Skeletal muscle satellite cell (primary cell): ENCODE measurements at regions not wholly inside any gene's neighbourhood (a gene's known extent, or its start where the extent isn't known, plus 50 kb on each side); places are given as distances from the start of the nearest gene placed in this dataset. TPM values are rescaled to one million over a fixed set of nuclear protein-coding genes. Genes with fewer than 3 reads are reported as not detected.
"Not testable (repeated sequence)": the region's sequence is repeated elsewhere in the genome, so short reads cannot be mapped to it uniquely, and the experiment has no call there.

Source experiments
- H3K27me3 ChIP-seq: 2 replicates; pipeline ENCODE4 v1.7.0; 2013; ENCODE audit warnings: low read length; ENCODE audit not compliant: control insufficient read depth, insufficient read depth
- H3K36me3 ChIP-seq: 2 replicates; pipeline ENCODE4 v1.7.0; 2013; ENCODE audit warnings: mild to moderate bottlenecking, control low read depth, low read length; ENCODE audit not compliant: insufficient read depth
- H3K4me1 ChIP-seq: 2 replicates; pipeline ENCODE4 v1.7.0; 2013; ENCODE audit warnings: low read length; ENCODE audit not compliant: control insufficient read depth, insufficient read depth
- H3K4me2 ChIP-seq: 2 replicates; pipeline ENCODE4 v1.7.0; 2013; ENCODE audit warnings: mild to moderate bottlenecking, low read length
- H3K4me3 ChIP-seq: 2 replicates; pipeline ENCODE4 v1.7.0; 2013; ENCODE audit warnings: low read length
- H3K9ac ChIP-seq: 2 replicates; pipeline ENCODE4 v1.7.0; 2013; ENCODE audit warnings: mild to moderate bottlenecking, low read depth, low read length, moderate library complexity
- H3K9me3 ChIP-seq: replicated peaks from 2 replicates; pipeline ENCODE4 v1.7.0; 2013; ENCODE audit warnings: mild to moderate bottlenecking, control low read depth, low read length
- small RNA-seq: library from RNA; depleted of rRNA; stranded (forward); fragments of <200 nt; gene quantifications from one replicate; pipeline ENCODE3, GENCODE V24; 2012

DNA sequence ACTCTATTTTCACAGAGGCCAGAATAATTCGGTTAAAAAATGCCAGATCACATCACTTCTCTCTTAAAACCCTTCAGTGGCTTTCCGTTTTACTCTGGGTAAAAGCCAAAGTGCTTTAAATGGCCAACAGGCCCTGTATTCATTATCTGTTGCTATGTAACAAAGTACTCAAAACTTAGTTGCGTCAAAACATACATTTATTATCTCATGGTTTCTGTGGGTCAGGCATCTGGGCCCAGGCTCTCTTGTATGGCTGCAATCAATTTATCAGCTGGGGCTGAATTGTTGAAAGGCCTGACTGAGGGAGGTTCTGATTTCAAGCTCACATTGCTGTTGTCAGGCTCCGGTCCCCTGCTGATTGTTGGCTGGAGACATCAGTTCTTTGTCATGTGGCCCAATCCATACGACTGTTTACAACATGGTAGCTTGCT is 72.7 kb upstream of the H2AZ1 start:
- H3K36me3 ChIP-seq = no peaks in the 10 kb centered on the region
- no peak overlapping the region for H3K4me3 ChIP-seq
- H3K27me3 ChIP-seq = no peaks in the 10 kb centered on the region
- H3K9ac ChIP-seq = no peak overlapping the region
- H3K4me1 ChIP-seq = peaks cover 5% of the 10 kb centered on the region
- no peak overlapping the region for H3K4me2 ChIP-seq
- no peaks in the 10 kb centered on the region for H3K9me3 ChIP-seq

DNA sequence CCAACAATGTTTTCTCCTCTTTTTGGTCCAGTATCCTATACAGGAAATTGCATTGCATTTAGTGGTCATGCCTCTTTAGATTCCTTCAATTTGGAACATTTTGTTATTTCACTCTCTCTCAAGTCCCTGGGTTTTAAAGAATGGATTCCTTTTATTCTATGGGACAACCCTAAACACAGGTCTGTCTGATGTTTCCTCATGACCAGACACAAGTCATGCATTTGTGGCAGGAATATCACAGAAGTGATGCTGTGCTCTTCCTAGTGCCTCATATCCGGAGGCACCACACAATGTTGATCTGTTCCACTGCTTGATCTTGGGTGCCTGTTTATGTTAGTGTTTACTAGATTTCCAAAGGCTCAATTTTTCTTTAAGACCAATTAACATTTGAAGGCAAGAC is 69.7 kb upstream of the H2AZ1 start:
- peaks cover 5% of the 10 kb centered on the region for H3K4me1 ChIP-seq
- no peak overlapping the region for H3K4me3 ChIP-seq
- no peak overlapping the region for H3K4me2 ChIP-seq
- no peak overlapping the region for H3K9ac ChIP-seq
- H3K9me3 ChIP-seq = no peaks in the 10 kb centered on the region
- H3K36me3 ChIP-seq = no peaks in the 10 kb centered on the region
- H3K27me3 ChIP-seq = no peaks in the 10 kb centered on the region

DNA sequence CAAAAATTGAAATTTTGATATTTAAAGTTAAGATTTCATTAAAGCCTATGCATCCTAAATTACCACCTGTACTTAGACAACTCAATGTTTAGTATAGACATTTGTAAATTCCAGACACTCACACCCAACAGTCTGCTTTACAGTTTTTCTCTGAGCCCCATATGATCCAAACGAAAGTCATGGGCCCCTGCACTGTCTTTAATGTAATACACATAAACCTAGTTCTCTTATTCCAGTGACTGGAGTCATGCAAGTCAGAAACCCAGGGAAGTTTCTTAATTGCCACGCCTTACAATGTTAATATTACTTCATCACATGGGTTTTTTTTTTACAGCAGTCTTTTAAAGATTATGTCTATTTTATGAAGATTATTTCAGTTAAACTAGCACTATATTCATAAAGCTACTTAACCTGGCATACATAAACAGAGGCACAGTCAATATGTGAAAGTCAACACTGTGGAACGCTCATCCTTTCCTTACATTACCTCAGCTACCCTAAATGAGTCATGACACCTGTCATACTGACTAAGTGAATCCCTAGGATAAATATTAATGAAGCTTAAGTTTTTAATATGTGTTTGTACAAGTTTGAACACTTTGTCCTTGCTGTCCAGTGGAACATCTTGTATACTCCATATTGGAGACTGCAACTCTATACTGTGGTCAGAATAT is 67.7 kb upstream of the H2AZ1 start:
- no peak overlapping the region for H3K4me2 ChIP-seq
- H3K27me3 ChIP-seq = no peaks in the 10 kb centered on the region

DNA sequence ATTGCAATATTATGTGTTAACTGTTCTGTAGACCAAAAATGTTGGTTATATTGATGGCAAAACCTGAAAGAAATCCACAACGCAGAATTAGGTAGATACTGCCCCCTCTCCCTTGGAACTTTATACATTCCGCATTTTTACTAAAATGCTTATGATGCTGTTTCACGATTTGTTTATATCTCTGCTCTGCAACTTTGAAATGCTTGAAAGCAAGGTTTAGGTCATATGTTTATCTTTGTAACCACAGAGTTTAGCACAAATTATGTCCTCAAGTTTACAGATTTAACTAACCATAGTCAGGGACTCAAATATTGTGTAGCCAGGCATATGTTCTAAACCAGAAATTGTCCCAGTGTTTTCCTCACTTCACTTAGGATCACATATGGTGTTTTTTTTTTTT is 66.1 kb upstream of the H2AZ1 start:
- H3K4me1 ChIP-seq = peaks cover 5% of the 10 kb centered on the region

More for the DNA sequence above, 67.7 kb upstream of the H2AZ1 start:
- no peak overlapping the region for H3K9ac ChIP-seq
- H3K4me1 ChIP-seq = peaks cover 5% of the 10 kb centered on the region
- no peak overlapping the region for H3K4me3 ChIP-seq
- H3K36me3 ChIP-seq = no peaks in the 10 kb centered on the region
- no peaks in the 10 kb centered on the region for H3K9me3 ChIP-seq

DNA sequence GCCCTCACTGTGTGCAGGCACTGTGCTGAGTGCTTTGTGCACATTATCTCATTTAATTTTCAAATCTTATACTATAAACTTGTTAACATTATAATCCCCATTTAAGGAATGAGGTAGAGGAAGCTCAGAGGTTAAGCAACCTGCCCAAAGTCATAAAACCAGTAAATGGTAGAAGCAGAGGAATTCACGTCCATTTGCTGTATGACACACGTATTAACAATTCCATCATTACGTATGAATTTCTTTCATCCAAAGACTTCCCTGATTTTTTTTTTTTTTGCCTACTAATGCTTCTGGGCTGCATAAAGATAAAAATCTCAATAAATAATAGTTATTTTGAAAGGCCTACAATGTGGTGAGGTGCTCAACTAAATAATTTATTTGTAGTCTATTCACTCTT is 64.5 kb upstream of the H2AZ1 start:
- Histone ChIP-seq H3K4me2 (no peak overlapping the region), H3K9ac (no peak overlapping the region), H3K27me3 (no peaks in the 10 kb centered on the region), H3K9me3 (no peaks in the 10 kb centered on the region), H3K36me3 (no peaks in the 10 kb centered on the region), H3K4me1 (peaks cover 5% of the 10 kb centered on the region), H3K4me3 (no peak overlapping the region)

More for the DNA sequence above, 66.1 kb upstream of the H2AZ1 start:
- no peaks in the 10 kb centered on the region for H3K9me3 ChIP-seq
- H3K4me2 ChIP-seq = no peak overlapping the region
- no peaks in the 10 kb centered on the region for H3K27me3 ChIP-seq
- H3K9ac ChIP-seq = no peak overlapping the region
- H3K36me3 ChIP-seq = no peaks in the 10 kb centered on the region
- H3K4me3 ChIP-seq = no peak overlapping the region

DNA sequence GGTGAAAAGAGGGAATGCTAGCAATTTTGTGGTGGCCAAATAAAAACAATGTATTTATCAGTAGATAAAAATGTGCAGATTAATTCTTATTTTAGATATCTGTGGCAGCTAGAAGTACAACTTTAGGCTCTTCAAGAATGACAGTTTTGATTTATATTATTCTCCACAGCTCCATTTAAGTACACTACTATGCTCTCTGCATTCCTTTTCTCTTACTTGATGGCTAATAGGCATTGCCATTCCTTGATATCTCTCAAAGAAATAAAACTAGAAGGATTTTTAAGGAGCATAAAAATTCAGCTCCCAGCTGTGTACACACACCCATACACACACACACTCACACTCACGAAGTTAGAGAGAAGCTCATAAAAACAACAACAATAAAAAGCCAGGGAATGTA is 59.4 kb upstream of the H2AZ1 start:
- no peaks in the 10 kb centered on the region for H3K27me3 ChIP-seq
- no peak overlapping the region for H3K4me3 ChIP-seq
- H3K36me3 ChIP-seq = no peaks in the 10 kb centered on the region
- H3K4me2 ChIP-seq = no peak overlapping the region
- H3K4me1 ChIP-seq = no peaks in the 10 kb centered on the region
- no peak overlapping the region for H3K9ac ChIP-seq
- no peaks in the 10 kb centered on the region for H3K9me3 ChIP-seq

DNA sequence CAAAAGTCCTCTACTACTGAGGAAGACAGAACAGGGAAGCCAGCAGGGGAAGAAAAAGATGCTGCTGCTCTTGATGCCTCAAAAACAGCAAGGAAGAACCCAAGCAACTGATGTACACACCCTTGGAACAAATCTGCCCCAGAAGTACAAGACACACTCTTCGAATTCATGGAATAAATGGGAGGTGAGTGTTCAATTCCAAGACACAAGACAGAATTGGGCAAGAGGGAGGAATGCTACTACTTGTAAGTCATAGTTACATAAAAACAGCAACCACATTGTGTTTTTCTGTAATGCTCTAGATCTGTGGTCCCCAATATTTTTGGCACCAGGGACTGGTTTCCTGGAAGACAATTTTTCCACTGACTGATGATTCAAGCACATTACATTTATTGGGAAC is 58.0 kb upstream of the H2AZ1 start:
- Histone ChIP-seq H3K9me3 (no peaks in the 10 kb centered on the region), H3K27me3 (no peaks in the 10 kb centered on the region), H3K36me3 (no peaks in the 10 kb centered on the region), H3K4me1 (no peaks in the 10 kb centered on the region), H3K9ac (no peak overlapping the region), H3K4me3 (no peak overlapping the region), H3K4me2 (no peak overlapping the region)

DNA sequence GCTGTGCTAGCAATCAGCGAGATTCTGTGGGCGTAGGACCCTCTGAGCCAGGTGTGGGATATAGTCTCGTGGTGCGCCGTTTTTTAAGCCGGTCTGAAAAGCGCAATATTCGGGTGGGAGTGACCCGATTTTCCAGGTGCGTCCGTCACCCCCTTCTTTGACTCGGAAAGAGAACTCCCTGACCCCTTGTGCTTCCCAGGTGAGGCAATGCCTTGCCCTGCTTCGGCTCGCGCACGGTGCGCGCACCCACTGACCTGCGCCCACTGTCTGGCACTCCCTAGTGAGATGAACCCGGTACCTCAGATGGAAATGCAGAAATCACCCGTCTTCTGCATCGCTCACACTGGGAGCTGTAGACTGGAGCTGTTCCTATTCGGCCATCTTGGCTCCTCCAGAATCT is 56.1 kb upstream of the H2AZ1 start:
- not testable (repeated sequence) for H3K9me3 ChIP-seq, H3K9ac ChIP-seq, H3K36me3 ChIP-seq, H3K4me3 ChIP-seq, H3K4me2 ChIP-seq, H3K4me1 ChIP-seq, H3K27me3 ChIP-seq

Small RNA genes in the stretch of these regions (small RNA-seq; reads per million reads assigned to genes)
- not detected for gene DYNLL1P6
